Fibroblast of lung (primary cell): ENCODE measurements at regions not wholly inside any gene's neighbourhood (a gene's known extent, or its start where the extent isn't known, plus 50 kb on each side); places are given as distances from the start of the nearest gene placed in this dataset.

Source experiments
- EZH2 ChIP-seq: IDR thresholded peaks from 2 replicates; pipeline ENCODE4 v1.5.1; 2012; ENCODE audit warnings: low read length, control low read depth, mild to moderate bottlenecking; ENCODE audit errors: missing control alignments
- TF ChIP-seq, protein P1 (sequence below), 2 donors: IDR thresholded peaks in 1 of 2; conservative IDR thresholded peaks in 1 of 2; 1 replicate in 1 of 2; 2 replicates in 1 of 2; pipeline ENCODE4 v1.5.1; 2011 to 2012; ENCODE audit warnings: low read length in 2 of 2, control low read depth in 1 of 2, inconsistent platforms in 1 of 2, low read depth in 1 of 2, mild to moderate bottlenecking in 1 of 2

DNA sequence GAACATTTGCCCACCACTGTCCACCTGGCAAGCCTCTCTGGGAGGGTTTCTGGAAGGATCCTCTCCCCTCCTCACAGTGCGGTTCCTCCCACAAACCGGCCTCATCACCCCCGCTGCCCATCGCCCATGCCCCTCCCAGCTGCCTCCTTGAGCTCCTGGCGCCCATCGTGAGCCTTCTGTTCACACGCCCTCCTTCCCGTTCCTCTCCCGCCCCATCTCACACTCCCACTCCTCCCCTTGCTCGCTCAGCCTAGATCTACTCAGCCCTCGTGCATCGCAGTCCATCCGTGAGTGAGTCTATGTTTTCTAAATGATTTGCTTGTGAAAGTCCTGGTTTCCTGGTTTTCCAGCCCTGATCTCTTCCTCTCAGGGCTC lies 119.1 kb upstream of the C1orf174 start:
- TF ChIP-seq, protein P1, sequence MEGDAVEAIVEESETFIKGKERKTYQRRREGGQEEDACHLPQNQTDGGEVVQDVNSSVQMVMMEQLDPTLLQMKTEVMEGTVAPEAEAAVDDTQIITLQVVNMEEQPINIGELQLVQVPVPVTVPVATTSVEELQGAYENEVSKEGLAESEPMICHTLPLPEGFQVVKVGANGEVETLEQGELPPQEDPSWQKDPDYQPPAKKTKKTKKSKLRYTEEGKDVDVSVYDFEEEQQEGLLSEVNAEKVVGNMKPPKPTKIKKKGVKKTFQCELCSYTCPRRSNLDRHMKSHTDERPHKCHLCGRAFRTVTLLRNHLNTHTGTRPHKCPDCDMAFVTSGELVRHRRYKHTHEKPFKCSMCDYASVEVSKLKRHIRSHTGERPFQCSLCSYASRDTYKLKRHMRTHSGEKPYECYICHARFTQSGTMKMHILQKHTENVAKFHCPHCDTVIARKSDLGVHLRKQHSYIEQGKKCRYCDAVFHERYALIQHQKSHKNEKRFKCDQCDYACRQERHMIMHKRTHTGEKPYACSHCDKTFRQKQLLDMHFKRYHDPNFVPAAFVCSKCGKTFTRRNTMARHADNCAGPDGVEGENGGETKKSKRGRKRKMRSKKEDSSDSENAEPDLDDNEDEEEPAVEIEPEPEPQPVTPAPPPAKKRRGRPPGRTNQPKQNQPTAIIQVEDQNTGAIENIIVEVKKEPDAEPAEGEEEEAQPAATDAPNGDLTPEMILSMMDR (conservative IDR thresholded peaks at IDR 0.05 in 1 of 2, IDR thresholded peaks at IDR 0.05 in 1 of 2; ENCODE audit: low read depth in 1 of 2, low read length in 2 of 2) = no peak
- no peak for TF ChIP-seq EZH2
